Dermis blood vessel endothelial cell (primary cell): ENCODE measurements at regions not wholly inside any gene's neighbourhood (a gene's known extent, or its start where the extent isn't known, plus 50 kb on each side); places are given as distances from the start of the nearest gene placed in this dataset.

Experiments used
- DNase-seq: peaks from one replicate; pipeline ENCODE4 v3.0.0; 2010

- no peak for DNase-seq
These were observed 60.9 kb upstream of the CHRM2 start for GRCh38 chr7:136807598-136807997.

- DNase-seq = no peak
These were observed 65.4 kb upstream of the CHRM2 start for GRCh38 chr7:136803028-136803427.

GRCh38 chr7:136783934-136784333 is 84.5 kb upstream of the CHRM2 start:
- DNase-seq = no peak

- DNase-seq = no peak
These were observed 126.5 kb upstream of the CHRM2 start for GRCh38 chr7:136741941-136742340.

GRCh38 chr7:136728945-136729344 is 139.5 kb upstream of the CHRM2 start:
- DNase-seq = no peak

GRCh38 chr7:136726460-136726859 is 142.0 kb upstream of the CHRM2 start:
- no peak for DNase-seq

- DNase-seq = no peak
These were observed 150.4 kb upstream of the CHRM2 start for GRCh38 chr7:136717910-136718557.

GRCh38 chr7:136714062-136714461 is 154.4 kb upstream of the CHRM2 start:
- no peak for DNase-seq

- no peak for DNase-seq
These were observed 157.7 kb upstream of the CHRM2 start for GRCh38 chr7:136710751-136711150.

- DNase-seq = no peak
These were observed 158.6 kb upstream of the CHRM2 start for GRCh38 chr7:136709876-136710275.

GRCh38 chr7:136702913-136703312 is 165.5 kb upstream of the CHRM2 start:
- no peak for DNase-seq

- no peak for DNase-seq
These were observed 169.5 kb upstream of the CHRM2 start for GRCh38 chr7:136698977-136699376.

- DNase-seq = no peak
These were observed 170.2 kb upstream of the CHRM2 start for GRCh38 chr7:136698231-136698630.

GRCh38 chr7:136697271-136697670 is 171.2 kb upstream of the CHRM2 start:
- DNase-seq = no peak

- no peak for DNase-seq
These were observed 175.0 kb upstream of the CHRM2 start for GRCh38 chr7:136693166-136694119.

- no peak for DNase-seq
These were observed 176.2 kb upstream of the CHRM2 start for GRCh38 chr7:136692221-136692620.

GRCh38 chr7:136688601-136689000 is 179.9 kb upstream of the CHRM2 start:
- DNase-seq = no peak

GRCh38 chr7:136687693-136688322 is 180.6 kb upstream of the CHRM2 start:
- peak; percentile 3 for DNase-seq

- no peak for DNase-seq
These were observed 182.8 kb upstream of the CHRM2 start for GRCh38 chr7:136685501-136686173.

- DNase-seq = no peak
These were observed 190.7 kb upstream of the CHRM2 start for GRCh38 chr7:136677471-136678365.

GRCh38 chr7:136667584-136667983 is 200.9 kb upstream of the CHRM2 start:
- DNase-seq = no peak
